D721Med (cell line): ENCODE measurements at regions not wholly inside any gene's neighbourhood (a gene's known extent, or its start where the extent isn't known, plus 50 kb on each side); places are given as distances from the start of the nearest gene placed in this dataset.

ENCODE experiments used
- DNase-seq: peaks from one replicate; pipeline ENCODE4 v3.0.0; 2011; ENCODE audit warnings: low spot score; ENCODE audit not compliant: insufficient read length
- FAIRE-seq: peaks from 2 replicates; lab custom pipeline; 2011; peaks lifted over from hg19 to GRCh38; lab: Jason Lieb, UNC
- CTCF ChIP-seq: IDR thresholded peaks from 2 replicates; pipeline ENCODE4 v1.5.1; 2012; ENCODE audit warnings: mild to moderate bottlenecking, control low read depth; ENCODE audit not compliant: insufficient read depth; ENCODE audit errors: missing control alignments

- TF ChIP-seq CTCF = no peak
- DNase-seq = no peak
- no peak for FAIRE-seq
These were observed 98.3 kb downstream of the FAM47B start for GRCh38 chrX:35040871-35041270.

- FAIRE-seq (no peak), DNase-seq (no peak)
- TF ChIP-seq CTCF = no peak
These were observed 104.2 kb downstream of the FAM47B start for GRCh38 chrX:35046660-35047296.

GRCh38 chrX:35076061-35076460 lies 133.5 kb downstream of the FAM47B start:
- DNase-seq (no peak), FAIRE-seq (no peak)
- no peak for TF ChIP-seq CTCF

GRCh38 chrX:35090801-35091200 lies 148.2 kb downstream of the FAM47B start:
- TF ChIP-seq CTCF = no peak

GRCh38 chrX:35098419-35098818 lies 155.8 kb downstream of the FAM47B start:
- FAIRE-seq = no peak
- no peak for TF ChIP-seq CTCF
- no peak for DNase-seq

More at GRCh38 chrX:35090801-35091200, 148.2 kb downstream of the FAM47B start:
- FAIRE-seq = peak; percentile 25
- DNase-seq = no peak

- no peak for DNase-seq
- FAIRE-seq = no peak
- TF ChIP-seq CTCF = no peak
These were observed 159.3 kb downstream of the FAM47B start for GRCh38 chrX:35101901-35102300.

- no peak for FAIRE-seq
- TF ChIP-seq CTCF = no peak
These were observed 162.0 kb downstream of the FAM47B start for GRCh38 chrX:35104626-35105025.

More at GRCh38 chrX:35104626-35105025, 162.0 kb downstream of the FAM47B start:
- DNase-seq = no peak
